ENCODE measurements at regions not wholly inside any gene's neighbourhood (a gene's known extent, or its start where the extent isn't known, plus 50 kb on each side); places are given as distances from the start of the nearest gene placed in this dataset.

DNA sequence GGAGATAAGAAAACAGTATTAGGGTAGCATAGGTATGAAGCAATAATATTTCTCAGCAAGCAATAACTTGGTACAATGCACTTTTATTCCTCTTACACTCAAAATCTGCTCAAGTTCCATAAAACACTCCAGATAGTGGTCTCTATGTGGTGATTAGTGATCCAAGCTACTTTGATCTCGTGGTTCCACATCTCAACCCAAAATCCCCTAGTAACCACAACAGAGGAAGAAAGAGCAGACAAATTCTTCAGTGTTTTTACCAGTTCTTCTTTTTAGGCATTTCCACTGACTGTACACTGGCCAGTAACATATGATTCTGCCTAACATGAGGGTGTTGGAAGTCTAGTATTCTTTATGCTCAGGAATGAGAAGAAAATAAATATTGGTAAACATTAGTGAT, 309.0 kb upstream of the PTCHD4 start:
- TF ChIP-seq, protein P1, sequence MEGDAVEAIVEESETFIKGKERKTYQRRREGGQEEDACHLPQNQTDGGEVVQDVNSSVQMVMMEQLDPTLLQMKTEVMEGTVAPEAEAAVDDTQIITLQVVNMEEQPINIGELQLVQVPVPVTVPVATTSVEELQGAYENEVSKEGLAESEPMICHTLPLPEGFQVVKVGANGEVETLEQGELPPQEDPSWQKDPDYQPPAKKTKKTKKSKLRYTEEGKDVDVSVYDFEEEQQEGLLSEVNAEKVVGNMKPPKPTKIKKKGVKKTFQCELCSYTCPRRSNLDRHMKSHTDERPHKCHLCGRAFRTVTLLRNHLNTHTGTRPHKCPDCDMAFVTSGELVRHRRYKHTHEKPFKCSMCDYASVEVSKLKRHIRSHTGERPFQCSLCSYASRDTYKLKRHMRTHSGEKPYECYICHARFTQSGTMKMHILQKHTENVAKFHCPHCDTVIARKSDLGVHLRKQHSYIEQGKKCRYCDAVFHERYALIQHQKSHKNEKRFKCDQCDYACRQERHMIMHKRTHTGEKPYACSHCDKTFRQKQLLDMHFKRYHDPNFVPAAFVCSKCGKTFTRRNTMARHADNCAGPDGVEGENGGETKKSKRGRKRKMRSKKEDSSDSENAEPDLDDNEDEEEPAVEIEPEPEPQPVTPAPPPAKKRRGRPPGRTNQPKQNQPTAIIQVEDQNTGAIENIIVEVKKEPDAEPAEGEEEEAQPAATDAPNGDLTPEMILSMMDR (conservative IDR thresholded peaks at IDR 0.05; ENCODE audit: low read depth, low read length), result no peak
- no peak overlapping the region for H3K4me3 ChIP-seq (ENCODE audit: low read depth, low read length)
- DNase-seq (ENCODE audit: low read depth), result no peak

DNA sequence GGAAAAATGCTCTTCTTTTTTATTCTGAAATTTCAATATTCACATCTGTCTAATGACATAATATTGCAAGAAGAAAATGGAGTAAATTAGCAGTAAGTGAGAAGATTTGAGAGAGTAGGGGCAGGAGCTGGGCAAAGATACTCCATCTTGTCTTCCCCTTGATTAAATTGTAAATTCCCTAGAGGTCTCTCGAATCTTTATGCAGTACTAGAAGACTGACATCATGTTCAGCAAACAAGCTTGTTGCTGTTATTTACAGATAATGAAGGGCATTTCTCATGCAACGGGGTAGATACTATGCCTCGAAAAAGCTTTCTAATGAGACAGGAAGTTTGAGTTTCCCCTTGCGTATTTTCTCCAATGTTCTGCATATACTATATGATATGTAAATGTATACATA, 306.9 kb upstream of the PTCHD4 start:
- no peak for DNase-seq (ENCODE audit: low read depth)
- no peak overlapping the region for H3K4me3 ChIP-seq (ENCODE audit: low read depth, low read length)
- TF ChIP-seq, protein P1 (conservative IDR thresholded peaks at IDR 0.05; ENCODE audit: low read depth, low read length), result no peak

DNA sequence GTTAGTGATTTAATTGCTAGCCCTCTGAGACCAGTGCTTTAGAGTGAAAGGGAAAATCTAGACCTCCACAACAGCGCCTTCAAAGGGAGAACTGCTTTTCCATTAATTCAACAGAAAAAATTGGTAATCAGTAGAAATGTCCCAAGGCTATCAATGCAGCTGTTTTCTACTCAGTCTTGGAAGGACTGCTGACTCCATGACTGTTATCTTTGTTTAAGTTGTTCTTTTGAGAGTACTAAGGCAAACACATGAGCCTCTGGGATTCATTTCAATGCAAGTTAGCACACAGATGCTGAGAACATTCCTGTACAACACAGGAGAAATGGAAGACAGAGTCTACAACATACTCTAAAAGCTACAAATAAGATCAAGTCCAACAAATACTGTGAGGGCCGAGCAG, 301.7 kb upstream of the PTCHD4 start:
- H3K4me3 ChIP-seq (ENCODE audit: low read depth, low read length), result no peak overlapping the region
- no peak for DNase-seq (ENCODE audit: low read depth)
- TF ChIP-seq, protein P1 (conservative IDR thresholded peaks at IDR 0.05; ENCODE audit: low read depth, low read length), result no peak

DNA sequence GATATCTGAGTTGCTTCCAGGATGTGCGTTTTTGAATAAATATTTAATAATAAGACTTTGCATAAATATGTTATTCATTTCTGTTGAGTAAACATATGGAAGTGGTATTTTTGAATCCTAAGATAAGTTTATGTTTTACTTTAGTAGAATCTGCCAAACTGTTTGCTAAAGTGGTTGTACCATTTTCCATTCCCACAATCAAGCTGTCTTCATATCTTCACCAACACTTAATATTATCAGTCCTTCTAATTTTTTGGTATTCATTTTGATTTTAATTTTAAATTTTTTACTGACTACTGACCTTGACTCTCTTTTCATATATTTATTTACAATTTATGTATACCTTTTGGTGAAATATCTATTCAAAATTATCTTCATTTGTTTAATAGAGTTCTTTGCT, 293.9 kb upstream of the PTCHD4 start:
- TF ChIP-seq, protein P1 (conservative IDR thresholded peaks at IDR 0.05; ENCODE audit: low read depth, low read length), result no peak
- H3K4me3 ChIP-seq (ENCODE audit: low read depth, low read length), result no peak overlapping the region
- no peak for DNase-seq (ENCODE audit: low read depth)

DNA sequence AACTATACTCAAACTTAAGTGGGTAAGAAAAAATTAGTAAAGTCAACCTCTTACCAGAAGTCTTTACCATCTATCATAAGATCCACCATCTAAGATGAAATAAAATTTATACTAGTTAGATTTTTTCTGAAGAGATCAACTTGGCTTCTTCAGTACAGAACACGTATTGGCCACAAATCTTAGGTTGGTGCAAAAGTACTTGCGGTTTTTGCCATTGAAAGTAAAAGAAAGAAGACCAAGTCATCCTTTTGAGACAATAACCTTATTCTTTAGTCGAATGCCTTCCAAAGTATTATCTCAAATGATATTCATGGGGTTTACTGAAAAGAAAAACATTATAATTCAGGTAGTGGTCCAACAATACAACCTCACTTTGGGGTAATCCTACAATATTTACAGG, 292.6 kb upstream of the PTCHD4 start:
- TF ChIP-seq, protein P1 (conservative IDR thresholded peaks at IDR 0.05; ENCODE audit: low read depth, low read length), result no peak
- no peak overlapping the region for H3K4me3 ChIP-seq (ENCODE audit: low read depth, low read length)
- no peak for DNase-seq (ENCODE audit: low read depth)

DNA sequence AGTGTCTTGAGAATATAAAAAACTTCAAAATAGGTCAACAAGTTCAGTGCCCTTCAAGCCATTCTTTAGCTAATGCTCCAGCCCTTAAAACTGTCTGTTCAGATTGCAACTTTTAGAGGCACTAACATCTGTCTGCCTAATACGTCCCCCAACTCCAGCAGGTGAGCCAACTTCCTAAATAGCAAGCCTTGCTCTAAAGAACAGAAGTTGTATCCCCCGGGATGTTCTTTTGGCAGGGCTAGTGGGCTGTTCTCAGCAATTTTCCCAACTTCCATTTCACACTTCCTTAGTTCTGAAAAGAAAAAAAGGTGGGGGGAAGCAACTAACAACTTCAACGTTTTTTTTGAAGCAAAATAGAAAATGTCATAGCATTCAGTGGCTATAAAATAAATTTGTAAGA, 290.0 kb upstream of the PTCHD4 start:
- DNase-seq (ENCODE audit: low read depth), result no peak
- no peak overlapping the region for H3K4me3 ChIP-seq (ENCODE audit: low read depth, low read length)
- TF ChIP-seq, protein P1 (conservative IDR thresholded peaks at IDR 0.05; ENCODE audit: low read depth, low read length), result no peak

DNA sequence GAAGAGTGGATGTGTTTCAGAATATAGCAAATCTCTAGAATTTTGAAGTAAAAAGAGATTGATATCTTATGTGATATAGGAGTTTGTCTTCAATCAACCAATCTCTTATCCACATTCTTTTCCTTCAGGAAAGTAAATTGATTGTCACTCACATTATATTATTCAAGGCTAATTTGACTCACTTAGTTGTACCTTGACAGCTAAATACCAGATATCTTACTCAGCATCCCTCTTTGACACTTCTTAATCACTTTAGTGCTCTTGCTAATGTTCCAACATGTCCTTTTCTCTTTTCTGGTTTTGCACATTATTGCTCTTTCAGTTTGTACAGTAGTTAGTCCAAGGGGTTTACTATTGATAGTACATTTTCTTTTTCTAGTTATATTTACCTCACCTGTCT, 286.9 kb upstream of the PTCHD4 start:
- no peak overlapping the region for H3K4me3 ChIP-seq (ENCODE audit: low read depth, low read length)
- TF ChIP-seq, protein P1 (conservative IDR thresholded peaks at IDR 0.05; ENCODE audit: low read depth, low read length), result no peak
- no peak for DNase-seq (ENCODE audit: low read depth)
